Panc1 (cell line): ENCODE measurements at regions not wholly inside any gene's neighbourhood (a gene's known extent, or its start where the extent isn't known, plus 50 kb on each side); places are given as distances from the start of the nearest gene placed in this dataset.

Source experiments
- ATAC-seq: fragments of 200-7000 bp; cut with Tn5 transposase; 2 replicates; pipeline ENCODE4 v1.9.1; 2020; ENCODE audit warnings: mild to moderate bottlenecking, moderate library complexity
- BruUV-seq: library from RNA; stranded (reverse); fragments of 400-500 nt; replicated peaks from 2 replicates; lab custom pipeline; 2021; lab: Mats Ljungman, UMichigan
- CTCF ChIA-PET: fragments of 300-600 bp; sonication (Branson Sonifier 250); formaldehyde crosslinking; loops from one replicate; lab custom pipeline; 2022; ENCODE audit warnings: antibody characterized with exemption; lab: Charles Lee
- POLR2A ChIA-PET: fragments of 300-600 bp; sonication (Branson Sonifier 250); formaldehyde crosslinking; loops from one replicate; lab custom pipeline; 2022; ENCODE audit warnings: antibody characterized with exemption; lab: Charles Lee
- DNase-seq: peaks from one replicate; pipeline ENCODE4 v3.0.0-alpha.2; 2010; ENCODE audit warnings: low read depth, low spot score
- H3K27ac ChIP-seq: 2 replicates; pipeline ENCODE4 v1.5.1; 2011; ENCODE audit warnings: mild to moderate bottlenecking, low read length, inconsistent platforms
- H3K27me3 ChIP-seq: fragments of 200-500 bp; sonication (Bioruptor generic); 2 replicates; pipeline ENCODE4 v1.6.0; 2014; ENCODE audit warnings: low read length, inconsistent platforms; ENCODE audit not compliant: control insufficient read depth, insufficient read depth
- H3K36me3 ChIP-seq: fragments of 200-500 bp; sonication (Bioruptor generic); 2 replicates; pipeline ENCODE4 v1.5.1; 2014; ENCODE audit warnings: inconsistent platforms, mild to moderate bottlenecking, low read length, moderate library complexity; ENCODE audit not compliant: control insufficient read depth, insufficient read depth
- H3K4me1 ChIP-seq: 2 replicates; pipeline ENCODE4 v1.5.1; 2011; ENCODE audit warnings: inconsistent platforms, mild to moderate bottlenecking, low read length, moderate library complexity; ENCODE audit not compliant: control insufficient read depth, insufficient read depth
- H3K4me3 ChIP-seq, 2 experiments: 2 replicates each; pipeline ENCODE4 v1.5.1; 2011 to 2012; ENCODE audit warnings: low read depth in 2 of 2, low read length in 2 of 2, mild to moderate bottlenecking in 2 of 2, inconsistent platforms in 1 of 2, moderate library complexity in 1 of 2
- H3K9me3 ChIP-seq: fragments of 200-500 bp; sonication (Bioruptor generic); 2 replicates; pipeline ENCODE4 v1.5.1; 2014; ENCODE audit warnings: low read depth, mild to moderate bottlenecking, inconsistent platforms, low read length, moderate library complexity; ENCODE audit not compliant: control insufficient read depth, insufficient read depth
- CTCF ChIP-seq: fragments of 450-650 bp; IDR thresholded peaks from 2 replicates; pipeline ENCODE4 v1.5.1; 2017; ENCODE audit warnings: mild to moderate bottlenecking
- POLR2AphosphoS5 ChIP-seq: IDR thresholded peaks from 2 replicates; pipeline ENCODE4 v1.6.1; 2012; ENCODE audit warnings: mild to moderate bottlenecking, low read depth, low read length, moderate library complexity
- REST ChIP-seq, 2 experiments: IDR thresholded peaks; 2 replicates each; pipeline ENCODE4 v1.6.1; 2011 to 2012; ENCODE audit warnings: low read depth in 2 of 2, control low read depth in 1 of 2, low read length in 1 of 2, mild to moderate bottlenecking in 1 of 2, moderate library complexity in 1 of 2; ENCODE audit not compliant: insufficient read depth in 1 of 2
- SIN3A ChIP-seq: IDR thresholded peaks from 2 replicates; pipeline ENCODE4 v1.6.1; 2012; ENCODE audit warnings: low read depth, mild to moderate bottlenecking, low read length, moderate library complexity, borderline replicate concordance; ENCODE audit not compliant: insufficient read depth
- TCF7L2 ChIP-seq: IDR thresholded peaks from 2 replicates; pipeline ENCODE4 v1.6.1; 2011; ENCODE audit warnings: mild to moderate bottlenecking, low read depth, low read length, inconsistent platforms
- in situ Hi-C: cut with HindIII; loops from 2 replicates; pipeline ENCODE4 v1.10.0; 2016; ENCODE audit warnings: low sequenced_read_pairs, low pct_unique_long_range_greater_than_20kb
- intact Hi-C: fragments of 100-400 bp; cut with micrococcal nuclease; formaldehyde crosslinking; loops from one replicate; pipeline ENCODE4 v1.10.0; 2022; ENCODE audit not compliant: unreplicated experiment

- no peak overlapping the region for H3K4me3 ChIP-seq
- H3K9me3 ChIP-seq: no peaks in the 10 kb centered on the region
- intact Hi-C loops (no loop called here), in situ Hi-C loops (no loop called here)
- DNase-seq: no peak
- TF ChIP-seq CTCF (no peak), TCF7L2 (no peak), SIN3A (no peak), POLR2AphosphoS5 (no peak), REST (IDR thresholded peaks at IDR 0.05; ENCODE audit: insufficient read depth in 1 of 2, low read depth in 2 of 2, low read length in 1 of 2) (no peak)
- no peaks in the 10 kb centered on the region for H3K4me1 ChIP-seq
- ChIA-PET POLR2A (no interaction called here), CTCF (no interaction called here)
- no peaks in the 10 kb centered on the region for H3K27me3 ChIP-seq
- no peak for ATAC-seq
- BruUV-seq: no TSS peak
- no peaks in the 10 kb centered on the region for H3K36me3 ChIP-seq
- H3K27ac ChIP-seq: no peak overlapping the region
Measured at GRCh38 chr5:167870055-167870454, 421.4 kb upstream of the WWC1 start.

GRCh38 chr5:167871091-167871490 is 420.4 kb upstream of the WWC1 start:
- in situ Hi-C loops (no loop called here), intact Hi-C loops (no loop called here)
- Histone ChIP-seq H3K27ac (no peak overlapping the region), H3K36me3 (no peaks in the 10 kb centered on the region), H3K4me1 (no peaks in the 10 kb centered on the region), H3K9me3 (no peaks in the 10 kb centered on the region), H3K27me3 (no peaks in the 10 kb centered on the region), H3K4me3 (no peak overlapping the region)
- POLR2A ChIA-PET: interaction anchor here (0.6 kb wide), 1 partner anchor 78 kb away, joined by 4 read pairs; no protein-coding TSS in a partner anchor
- TF ChIP-seq CTCF: no peak
- BruUV-seq: no TSS peak
- DNase-seq: no peak
- ATAC-seq: no peak
- CTCF ChIA-PET: no interaction called here

- no peaks in the 10 kb centered on the region for H3K4me1 ChIP-seq
- H3K27me3 ChIP-seq: no peaks in the 10 kb centered on the region
- CTCF ChIA-PET: no interaction called here
- ATAC-seq (no peak), DNase-seq (no peak)
- H3K27ac ChIP-seq: no peak overlapping the region
- POLR2A ChIA-PET: no interaction called here
- BruUV-seq: no TSS peak
- intact Hi-C loops: no loop called here
- TF ChIP-seq POLR2AphosphoS5: no peak
- TF ChIP-seq SIN3A: no peak
- no peak for TF ChIP-seq TCF7L2
- TF ChIP-seq CTCF: no peak
- no peak for TF ChIP-seq REST (IDR thresholded peaks at IDR 0.05; ENCODE audit: insufficient read depth in 1 of 2, low read depth in 2 of 2, low read length in 1 of 2)
- in situ Hi-C loops: no loop called here
- H3K4me3 ChIP-seq: no peak overlapping the region
- H3K36me3 ChIP-seq: no peaks in the 10 kb centered on the region
- H3K9me3 ChIP-seq: no peaks in the 10 kb centered on the region
Measured at GRCh38 chr5:167872791-167873190, 418.7 kb upstream of the WWC1 start.
